GM21717 (cell line): ENCODE measurements at regions not wholly inside any gene's neighbourhood (a gene's known extent, or its start where the extent isn't known, plus 50 kb on each side); places are given as distances from the start of the nearest gene placed in this dataset.
"Not testable (repeated sequence)": the region's sequence is repeated elsewhere in the genome, so short reads cannot be mapped to it uniquely, and the experiment has no call there.

Experiments
- ATAC-seq: cut with Tn5 transposase; IDR thresholded peaks from one replicate; pipeline ENCODE4 v1.9.1; 2021; ENCODE audit warnings: mild to moderate bottlenecking, moderate library complexity; ENCODE audit not compliant: unreplicated experiment

- no peak for ATAC-seq
Observed at GRCh38 chr13:55606045-55606665, 1534.6 kb upstream of the PRR20A start.

GRCh38 chr13:55613429-55614187 is 1527.1 kb upstream of the PRR20A start:
- no peak for ATAC-seq

- ATAC-seq: no peak
Observed at GRCh38 chr13:55615081-55615480, 1525.6 kb upstream of the PRR20A start.

- ATAC-seq: no peak
Observed at GRCh38 chr13:55617241-55617640, 1523.5 kb upstream of the PRR20A start.

- ATAC-seq: no peak
Observed at GRCh38 chr13:55627221-55627620, 1513.5 kb upstream of the PRR20A start.

GRCh38 chr13:55632402-55632801 is 1508.3 kb upstream of the PRR20A start:
- no peak for ATAC-seq

- no peak for ATAC-seq
Observed at GRCh38 chr13:55649485-55649884, 1491.2 kb upstream of the PRR20A start.

GRCh38 chr13:55652657-55653056 is 1488.1 kb upstream of the PRR20A start:
- ATAC-seq: no peak

- no peak for ATAC-seq
Observed at GRCh38 chr13:55653497-55653896, 1487.2 kb upstream of the PRR20A start.

- ATAC-seq: no peak
Observed at GRCh38 chr13:55654243-55654642, 1486.5 kb upstream of the PRR20A start.

- ATAC-seq: not testable (repeated sequence)
Observed at GRCh38 chr13:55660264-55660663, 1480.5 kb upstream of the PRR20A start.

- no peak for ATAC-seq
Observed at GRCh38 chr13:55660851-55661250, 1479.9 kb upstream of the PRR20A start.

GRCh38 chr13:55661505-55661904 is 1479.2 kb upstream of the PRR20A start:
- no peak for ATAC-seq

GRCh38 chr13:55664178-55664577 is 1476.5 kb upstream of the PRR20A start:
- ATAC-seq: no peak

GRCh38 chr13:55669051-55669450 is 1471.7 kb upstream of the PRR20A start:
- ATAC-seq: no peak

GRCh38 chr13:55673910-55674309 is 1466.8 kb upstream of the PRR20A start:
- ATAC-seq: no peak

- ATAC-seq: no peak
Observed at GRCh38 chr13:55682776-55683175, 1457.9 kb upstream of the PRR20A start.

GRCh38 chr13:55705526-55705925 is 1435.2 kb upstream of the PRR20A start:
- ATAC-seq: no peak

- no peak for ATAC-seq
Observed at GRCh38 chr13:55705971-55706370, 1434.7 kb upstream of the PRR20A start.

- ATAC-seq: no peak
Observed at GRCh38 chr13:55714120-55714519, 1426.6 kb upstream of the PRR20A start.

GRCh38 chr13:55727683-55728082 is 1413.0 kb upstream of the PRR20A start:
- ATAC-seq: no peak

- ATAC-seq: no peak
Observed at GRCh38 chr13:55728247-55728646, 1412.5 kb upstream of the PRR20A start.

- ATAC-seq: no peak
Observed at GRCh38 chr13:55745828-55746227, 1394.9 kb upstream of the PRR20A start.
